ENCODE measurements at regions not wholly inside any gene's neighbourhood (a gene's known extent, or its start where the extent isn't known, plus 50 kb on each side); places are given as distances from the start of the nearest gene placed in this dataset. TPM values are rescaled to one million over a fixed set of nuclear protein-coding genes. Genes with fewer than 3 reads are reported as not detected.

DNA sequence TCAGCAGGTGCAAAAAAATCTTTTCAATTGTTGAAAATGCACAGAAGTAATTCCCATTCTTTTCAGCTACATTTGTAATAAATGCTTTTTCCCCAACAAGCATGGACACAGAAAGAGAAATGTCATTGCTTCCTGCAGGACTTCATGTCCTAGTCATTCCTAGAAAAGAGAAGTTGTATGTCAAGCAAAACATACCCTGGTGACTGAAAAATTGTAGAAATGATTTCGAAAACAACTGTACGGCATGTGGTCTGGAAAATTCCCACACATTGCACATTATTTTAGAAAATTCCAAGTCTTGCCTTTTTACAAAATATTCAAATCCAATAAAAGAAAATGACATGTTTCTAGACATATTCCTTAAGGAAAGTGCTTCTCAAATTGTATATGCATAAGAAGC is 50.4 kb upstream of the ALCAM start (continued):
- TF ChIP-seq MEF2B (IDR thresholded peaks at IDR 0.05; ENCODE audit: partially characterized antibody, poor library complexity, severe bottlenecking) (no peak), IRF3 (IDR thresholded peaks at IDR 0.05) (no peak)

MicroRNA genes in the stretch of these regions (microRNA counts, 767-probe panel; counts per million panel counts)
- microRNA hsa-miR-548ab: 1,346 counts per million, percentile 48 among the panel's probes with 10 or more counts

Small RNAs in the stretch of these regions (microRNA-seq; reads per million reads assigned to microRNA genes)
- not detected for gene MIR548AB

Small RNAs in the stretch of these regions (small RNA-seq; reads per million reads assigned to genes)
- gene MIR548AB (not detected), gene NDUFA4P2 (not detected), gene RNU1-43P (not detected), gene RNU6-461P (not detected), gene TUBBP11 (not detected)
